ENCODE measurements at regions not wholly inside any gene's neighbourhood (a gene's known extent, or its start where the extent isn't known, plus 50 kb on each side); places are given as distances from the start of the nearest gene placed in this dataset.
"Not testable (repeated sequence)": the region's sequence is repeated elsewhere in the genome, so short reads cannot be mapped to it uniquely, and the experiment has no call there.

- no peak for DNase-seq
- Mint-ChIP-seq H3K27me3 (no peaks in the 10 kb centered on the region), H3K36me3 (ENCODE audit: low read depth) (no peaks in the 10 kb centered on the region), H3K4me3 (no peak overlapping the region), H3K27ac (no peak overlapping the region), H3K9me3 (peaks cover 8% of the 10 kb centered on the region), H3K4me1 (no peaks in the 10 kb centered on the region)
- ATAC-seq = no peak
These were observed 866.0 kb upstream of the ACVR2A start for GRCh38 chr2:146978577-146979555.

- H3K4me3 Mint-ChIP-seq; H3K4me1 Mint-ChIP-seq; H3K36me3 Mint-ChIP-seq (ENCODE audit: low read depth); H3K27me3 Mint-ChIP-seq; DNase-seq; ATAC-seq; H3K27ac Mint-ChIP-seq: not testable (repeated sequence)
- peaks cover 14% of the 10 kb centered on the region for H3K9me3 Mint-ChIP-seq
These were observed 873.8 kb upstream of the ACVR2A start for GRCh38 chr2:146970981-146971380.

DNA sequence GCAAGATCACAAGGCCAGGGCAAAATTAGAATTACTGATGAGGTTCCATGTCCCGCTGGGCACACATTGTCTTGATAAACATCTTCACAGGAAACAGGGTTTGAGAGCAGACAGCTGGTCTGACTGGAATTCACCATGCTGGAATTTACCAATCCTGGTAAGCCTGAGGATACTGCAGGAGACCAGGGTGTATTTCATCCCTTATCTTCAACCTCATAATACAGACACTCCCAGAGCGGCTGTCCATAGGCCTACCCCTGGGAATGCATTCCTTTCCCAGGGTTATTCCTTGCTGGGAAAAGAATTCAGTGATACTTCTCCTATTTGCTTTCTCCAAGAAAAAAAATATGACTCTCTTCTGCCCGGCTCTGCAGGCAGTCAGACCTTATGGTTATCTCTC, 875.1 kb upstream of the ACVR2A start:
- H3K27me3 Mint-ChIP-seq; H3K27ac Mint-ChIP-seq; H3K4me3 Mint-ChIP-seq; DNase-seq; ATAC-seq; H3K36me3 Mint-ChIP-seq (ENCODE audit: low read depth); H3K4me1 Mint-ChIP-seq: not testable (repeated sequence)
- H3K9me3 Mint-ChIP-seq = peaks cover 14% of the 10 kb centered on the region

- no peaks in the 10 kb centered on the region for H3K36me3 Mint-ChIP-seq (ENCODE audit: low read depth)
- ATAC-seq (no peak), DNase-seq (no peak)
- no peak overlapping the region for H3K4me3 Mint-ChIP-seq
- H3K27me3 Mint-ChIP-seq = no peaks in the 10 kb centered on the region
- H3K4me1 Mint-ChIP-seq = no peaks in the 10 kb centered on the region
- no peak overlapping the region for H3K27ac Mint-ChIP-seq
- H3K9me3 Mint-ChIP-seq = peaks cover 10% of the 10 kb centered on the region
These were observed 880.3 kb upstream of the ACVR2A start for GRCh38 chr2:146964494-146964893.

DNA sequence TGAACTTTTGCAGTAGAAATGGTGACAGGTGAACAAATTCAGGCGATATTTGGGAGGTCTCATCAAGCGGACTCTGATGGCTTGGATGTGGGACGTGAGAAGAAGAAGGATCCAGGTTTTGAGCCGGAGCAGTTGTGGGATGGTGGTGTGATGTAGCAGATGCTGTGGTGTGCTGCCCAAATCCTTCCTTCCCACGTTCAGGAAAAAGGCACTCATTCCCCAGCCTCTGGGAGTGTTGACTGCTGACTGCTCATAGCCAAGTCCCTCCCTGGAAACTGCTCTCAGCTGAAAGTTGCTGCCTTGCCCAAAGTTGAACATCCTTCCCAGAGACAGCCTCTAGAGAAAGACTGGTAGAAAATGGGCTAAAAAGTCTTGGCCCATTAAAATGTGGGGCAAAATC, 890.3 kb upstream of the ACVR2A start:
- Mint-ChIP-seq H3K27me3 (peaks cover 2% of the 10 kb centered on the region), H3K4me1 (no peaks in the 10 kb centered on the region), H3K27ac (no peak overlapping the region), H3K36me3 (ENCODE audit: low read depth) (no peaks in the 10 kb centered on the region), H3K4me3 (no peak overlapping the region), H3K9me3 (no peaks in the 10 kb centered on the region)
- DNase-seq = no peak
- no peak for ATAC-seq

DNA sequence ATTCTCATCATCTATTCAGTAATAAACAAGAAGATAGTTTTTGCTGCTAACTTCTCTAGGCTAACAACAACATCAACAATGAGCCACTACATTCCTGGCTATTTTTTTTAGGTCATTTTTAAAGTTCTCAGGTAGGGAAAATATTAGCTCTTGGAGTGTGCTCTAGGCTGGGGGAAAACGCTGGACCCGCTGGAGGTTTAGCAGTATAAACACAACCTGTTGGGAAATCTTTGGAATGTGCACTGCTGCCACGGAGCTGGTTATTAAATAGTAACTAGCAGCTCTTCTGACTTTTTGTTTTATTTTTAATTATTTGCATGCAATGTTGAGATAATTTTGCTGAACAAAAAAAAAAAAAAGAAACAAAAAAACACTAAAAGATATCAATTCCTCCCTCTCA, 892.1 kb upstream of the ACVR2A start:
- no peaks in the 10 kb centered on the region for H3K36me3 Mint-ChIP-seq (ENCODE audit: low read depth)
- no peak for DNase-seq
- no peak overlapping the region for H3K27ac Mint-ChIP-seq
- no peaks in the 10 kb centered on the region for H3K4me1 Mint-ChIP-seq
- H3K27me3 Mint-ChIP-seq = peaks cover 2% of the 10 kb centered on the region
- H3K9me3 Mint-ChIP-seq = no peaks in the 10 kb centered on the region
- no peak overlapping the region for H3K4me3 Mint-ChIP-seq
- no peak for ATAC-seq

GRCh38 chr2:146950911-146951310, 893.9 kb upstream of the ACVR2A start:
- Mint-ChIP-seq H3K36me3 (ENCODE audit: low read depth) (no peaks in the 10 kb centered on the region), H3K27me3 (peaks cover 2% of the 10 kb centered on the region)

GRCh38 chr2:146950361-146950760, 894.5 kb upstream of the ACVR2A start:
- ATAC-seq = no peak
- no peaks in the 10 kb centered on the region for H3K36me3 Mint-ChIP-seq (ENCODE audit: low read depth)
- no peak overlapping the region for H3K27ac Mint-ChIP-seq
- H3K4me1 Mint-ChIP-seq = no peaks in the 10 kb centered on the region
- H3K9me3 Mint-ChIP-seq = peaks cover 5% of the 10 kb centered on the region
- no peak for DNase-seq
- H3K27me3 Mint-ChIP-seq = peaks cover 2% of the 10 kb centered on the region
- no peak overlapping the region for H3K4me3 Mint-ChIP-seq

More at GRCh38 chr2:146950911-146951310, 893.9 kb upstream of the ACVR2A start:
- no peak for DNase-seq
- H3K9me3 Mint-ChIP-seq = peaks cover 5% of the 10 kb centered on the region
- ATAC-seq = no peak
- no peaks in the 10 kb centered on the region for H3K4me1 Mint-ChIP-seq
- no peak overlapping the region for H3K4me3 Mint-ChIP-seq
- H3K27ac Mint-ChIP-seq = no peak overlapping the region

DNA sequence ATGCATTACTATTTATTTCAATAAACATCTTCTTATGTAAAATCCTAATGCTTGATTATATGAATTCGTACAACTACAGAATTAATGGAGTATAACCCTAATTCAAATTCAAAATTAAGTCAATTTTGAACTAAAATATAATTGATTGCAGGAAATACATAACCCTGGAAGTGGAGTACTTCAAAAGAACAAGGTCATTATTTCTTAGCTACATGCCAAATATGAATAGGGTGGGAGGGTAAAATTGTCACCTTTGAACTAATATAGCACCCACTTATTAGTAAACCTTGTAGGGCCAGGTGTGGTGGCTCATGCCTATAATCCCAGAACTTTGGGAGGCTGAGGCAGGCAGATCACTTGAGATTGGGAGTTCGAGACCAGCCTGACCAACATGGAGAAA, 895.4 kb upstream of the ACVR2A start:
- H3K4me3 Mint-ChIP-seq = no peak overlapping the region
- peaks cover 5% of the 10 kb centered on the region for H3K9me3 Mint-ChIP-seq
- H3K4me1 Mint-ChIP-seq = no peaks in the 10 kb centered on the region
- ATAC-seq = no peak
- peaks cover 2% of the 10 kb centered on the region for H3K27me3 Mint-ChIP-seq
- DNase-seq = no peak
- no peak overlapping the region for H3K27ac Mint-ChIP-seq
- no peaks in the 10 kb centered on the region for H3K36me3 Mint-ChIP-seq (ENCODE audit: low read depth)

GRCh38 chr2:146944601-146945000, 900.2 kb upstream of the ACVR2A start:
- Mint-ChIP-seq H3K9me3 (peaks cover 5% of the 10 kb centered on the region), H3K4me3 (no peak overlapping the region), H3K4me1 (no peaks in the 10 kb centered on the region), H3K27me3 (peaks cover 4% of the 10 kb centered on the region), H3K27ac (no peak overlapping the region), H3K36me3 (ENCODE audit: low read depth) (no peaks in the 10 kb centered on the region)
- DNase-seq (no peak), ATAC-seq (no peak)

DNA sequence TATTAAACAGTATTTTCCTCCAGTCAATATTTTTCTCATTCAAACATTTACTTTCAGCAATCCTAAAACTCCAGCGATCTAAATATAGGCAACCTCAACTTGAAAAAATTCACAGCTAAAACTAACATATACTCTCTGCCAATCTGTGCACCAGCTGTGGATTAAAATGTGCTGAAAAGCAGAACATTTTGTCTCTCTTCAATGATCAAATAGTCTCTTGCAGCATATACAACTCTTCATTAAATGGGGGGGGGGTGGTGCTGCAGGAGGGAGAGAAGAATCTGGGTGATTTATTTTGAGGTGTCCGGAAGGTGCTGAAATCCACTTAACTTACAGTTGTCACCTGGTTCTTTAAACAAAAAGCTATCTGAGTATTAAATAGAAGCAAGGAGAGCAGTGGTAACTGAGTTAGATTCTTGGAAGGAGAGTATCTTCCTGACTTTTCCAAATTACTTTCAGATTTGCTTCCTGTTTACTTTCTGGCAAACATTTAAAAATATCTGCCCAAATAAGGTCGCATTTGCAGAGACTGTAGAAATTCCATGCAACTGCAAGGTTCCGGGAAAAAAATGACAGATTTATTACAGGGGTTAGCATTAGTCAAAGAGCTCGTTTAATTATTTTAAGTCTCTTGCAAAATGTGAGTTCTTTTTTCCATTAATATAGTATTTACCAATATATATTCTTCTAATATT, 904.7 kb upstream of the ACVR2A start:
- DNase-seq = no peak

DNA sequence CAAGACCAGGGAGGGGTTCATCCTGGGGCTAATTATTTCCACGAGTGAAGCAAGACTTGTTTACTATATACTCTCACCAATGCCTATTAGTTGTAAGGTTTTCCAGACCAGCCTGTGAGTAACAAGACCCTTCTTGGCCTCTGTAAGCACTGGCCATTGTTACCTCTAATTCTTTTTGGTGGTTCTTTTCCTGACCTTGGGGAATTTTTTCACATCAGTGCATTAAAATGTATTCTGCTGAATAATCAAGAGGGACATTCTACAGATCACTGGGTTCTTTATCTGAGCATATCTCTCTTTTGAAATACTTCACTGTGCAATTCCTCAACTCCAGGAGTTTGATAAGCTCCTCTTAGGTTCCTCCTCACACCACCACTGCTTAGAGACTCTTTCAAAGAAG, 909.9 kb upstream of the ACVR2A start:
- Mint-ChIP-seq H3K27ac (no peak overlapping the region), H3K4me1 (no peaks in the 10 kb centered on the region), H3K9me3 (peaks cover 21% of the 10 kb centered on the region), H3K36me3 (ENCODE audit: low read depth) (no peaks in the 10 kb centered on the region), H3K4me3 (no peak overlapping the region), H3K27me3 (no peaks in the 10 kb centered on the region)
- no peak for ATAC-seq
- no peak for DNase-seq

More for the DNA sequence above, 904.7 kb upstream of the ACVR2A start:
- no peak for ATAC-seq
- Mint-ChIP-seq H3K36me3 (ENCODE audit: low read depth) (no peaks in the 10 kb centered on the region), H3K27ac (no peak overlapping the region), H3K4me1 (no peaks in the 10 kb centered on the region), H3K27me3 (peaks cover 4% of the 10 kb centered on the region), H3K4me3 (no peak overlapping the region), H3K9me3 (peaks cover 4% of the 10 kb centered on the region)

GRCh38 chr2:146931109-146931508, 913.7 kb upstream of the ACVR2A start:
- Mint-ChIP-seq H3K4me3 (no peak overlapping the region), H3K27me3 (no peaks in the 10 kb centered on the region), H3K27ac (no peak overlapping the region), H3K36me3 (ENCODE audit: low read depth) (no peaks in the 10 kb centered on the region), H3K9me3 (peaks cover 20% of the 10 kb centered on the region), H3K4me1 (no peaks in the 10 kb centered on the region)
- ATAC-seq (no peak), DNase-seq (no peak)

DNA sequence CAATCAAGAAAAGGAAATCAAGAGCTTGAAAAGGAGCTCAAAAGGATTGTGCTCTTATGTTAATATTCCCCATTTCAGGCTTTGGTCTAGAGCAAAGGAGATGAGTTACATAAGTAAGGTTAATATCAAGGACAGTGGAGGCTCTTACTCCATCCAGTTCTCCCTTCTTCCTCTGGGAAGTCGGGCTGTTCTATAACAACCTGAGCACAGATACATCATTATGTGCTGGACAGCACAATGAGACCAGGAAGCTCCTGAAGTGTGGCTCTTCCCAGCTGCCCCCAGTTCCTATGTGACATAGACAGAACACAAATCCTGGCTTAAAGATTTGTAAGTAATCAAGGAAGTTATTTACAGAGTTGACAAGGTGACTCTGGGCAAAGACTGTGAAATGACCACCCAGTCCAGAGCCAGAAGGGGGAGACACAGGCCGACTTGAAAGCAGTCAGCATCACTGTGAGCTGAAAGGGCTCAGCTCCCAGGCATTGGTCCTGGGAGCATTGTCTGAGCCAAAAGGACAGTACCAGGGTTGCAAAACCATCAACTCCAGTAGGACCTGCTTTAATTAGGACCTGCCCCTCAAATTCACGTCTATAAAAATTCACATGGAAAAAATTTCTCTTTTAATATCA, 917.6 kb upstream of the ACVR2A start:
- DNase-seq (no peak), ATAC-seq (no peak)
- Mint-ChIP-seq H3K9me3 (peaks cover 3% of the 10 kb centered on the region), H3K36me3 (ENCODE audit: low read depth) (no peaks in the 10 kb centered on the region), H3K4me3 (no peak overlapping the region), H3K27me3 (no peaks in the 10 kb centered on the region), H3K4me1 (no peaks in the 10 kb centered on the region), H3K27ac (no peak overlapping the region)

DNA sequence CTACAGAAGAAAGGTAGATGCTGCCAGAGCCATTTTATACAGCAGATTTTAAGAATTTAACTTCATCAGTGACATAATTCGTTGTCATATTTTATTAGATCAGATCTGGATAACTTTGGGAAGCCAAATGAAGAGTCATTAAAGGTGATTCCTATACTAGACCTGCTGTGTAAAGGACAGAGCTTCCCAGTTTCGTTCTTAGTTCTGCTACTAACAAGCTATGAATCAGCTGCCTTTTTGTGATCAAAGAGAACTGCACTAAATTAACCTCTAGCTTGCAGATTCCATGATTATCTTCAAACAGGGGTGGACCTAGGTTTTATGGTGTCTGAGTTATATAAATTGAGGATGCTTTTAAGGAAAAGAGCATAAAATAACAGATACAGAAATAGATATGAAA, 926.5 kb upstream of the ACVR2A start:
- ATAC-seq = no peak
- Mint-ChIP-seq H3K36me3 (ENCODE audit: low read depth) (no peaks in the 10 kb centered on the region), H3K4me1 (no peaks in the 10 kb centered on the region), H3K27ac (no peak overlapping the region), H3K27me3 (no peaks in the 10 kb centered on the region), H3K9me3 (peaks cover 4% of the 10 kb centered on the region), H3K4me3 (no peak overlapping the region)
- no peak for DNase-seq
